IPS-20b (cell line): ENCODE measurements at regions not wholly inside any gene's neighbourhood (a gene's known extent, or its start where the extent isn't known, plus 50 kb on each side); places are given as distances from the start of the nearest gene placed in this dataset.

Source experiments
- H3K27ac ChIP-seq: one replicate; pipeline ENCODE4 v1.5.1; 2013; ENCODE audit warnings: low read length
- H3K27me3 ChIP-seq: 2 replicates; pipeline ENCODE4 v1.6.1; 2013; ENCODE audit warnings: mild to moderate bottlenecking, low read length, inconsistent platforms; ENCODE audit not compliant: insufficient read depth
- H3K36me3 ChIP-seq: 2 replicates; pipeline ENCODE4 v1.6.1; 2013; ENCODE audit warnings: low read depth, mild to moderate bottlenecking, inconsistent platforms, low read length, moderate library complexity; ENCODE audit not compliant: insufficient read depth
- H3K4me1 ChIP-seq: 2 replicates; pipeline ENCODE4 v1.6.1; 2013; ENCODE audit warnings: mild to moderate bottlenecking, control low read depth, inconsistent platforms, low read length, moderate library complexity; ENCODE audit not compliant: insufficient read depth
- H3K4me3 ChIP-seq: 2 replicates; pipeline ENCODE4 v1.5.1; 2013; ENCODE audit warnings: mild to moderate bottlenecking, low read length, inconsistent platforms
- H3K9ac ChIP-seq: 2 replicates; pipeline ENCODE4 v1.6.1; 2013; ENCODE audit warnings: low read depth, mild to moderate bottlenecking, inconsistent platforms, low read length, moderate library complexity
- H3K9me3 ChIP-seq: 2 replicates; pipeline ENCODE4 v1.6.1; 2013; ENCODE audit warnings: mild to moderate bottlenecking, low read depth, low read length, inconsistent platforms; ENCODE audit not compliant: insufficient read depth

DNA sequence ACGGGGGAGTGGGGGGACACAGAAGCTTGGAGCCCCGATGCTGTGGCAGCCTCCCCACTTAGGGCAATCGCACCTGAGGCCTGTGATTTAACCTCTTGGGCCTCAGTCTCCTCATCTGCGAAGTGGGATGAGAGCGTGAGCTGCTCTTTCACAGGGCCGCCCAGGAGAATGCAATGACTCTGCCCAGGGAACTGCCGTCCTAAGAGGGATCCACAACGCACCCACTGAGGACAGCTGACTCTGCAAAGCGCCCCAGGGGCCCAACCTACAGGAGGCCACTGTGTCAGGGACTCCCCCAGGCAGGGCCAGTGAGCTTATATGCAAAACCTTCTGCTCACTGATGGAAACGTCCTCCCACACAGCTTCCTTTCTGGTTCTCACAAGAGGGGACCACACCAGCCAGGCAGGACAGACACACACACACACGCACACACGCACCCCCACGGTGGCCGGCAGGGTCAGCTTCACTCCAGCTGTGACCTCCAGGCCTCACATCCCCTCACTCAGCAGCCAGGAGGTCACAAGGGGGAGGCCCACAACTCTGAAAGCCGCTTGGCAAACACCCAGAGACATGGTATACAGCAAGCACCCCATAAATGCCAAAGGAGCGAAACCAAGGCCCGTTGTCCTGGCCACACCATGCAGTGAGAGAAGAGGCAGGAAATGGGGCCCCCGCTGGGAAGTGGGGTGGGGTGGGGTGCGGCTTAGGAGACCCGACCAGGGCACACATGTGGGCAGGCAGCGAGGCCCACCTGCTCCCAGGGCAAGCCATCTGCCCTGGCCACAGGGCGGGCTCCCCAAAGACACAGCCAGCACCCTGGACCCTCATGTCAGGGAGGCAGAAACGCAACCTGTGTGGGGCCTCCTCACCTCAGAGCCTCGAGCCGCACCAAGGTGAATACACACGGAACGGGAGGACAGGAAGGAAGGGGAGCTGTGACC is 73.3 kb downstream of the NCOR2 start:
- Histone ChIP-seq H3K36me3 (peaks cover 30% of the 10 kb centered on the region), H3K9ac (no peak overlapping the region), H3K4me3 (no peak overlapping the region), H3K4me1 (0 out of 2 replicates have a peak, but pooled peaks cover 2% of the 10 kb centered on the region), H3K27ac (no peak overlapping the region), H3K9me3 (no peaks in the 10 kb centered on the region), H3K27me3 (no peaks in the 10 kb centered on the region)

DNA sequence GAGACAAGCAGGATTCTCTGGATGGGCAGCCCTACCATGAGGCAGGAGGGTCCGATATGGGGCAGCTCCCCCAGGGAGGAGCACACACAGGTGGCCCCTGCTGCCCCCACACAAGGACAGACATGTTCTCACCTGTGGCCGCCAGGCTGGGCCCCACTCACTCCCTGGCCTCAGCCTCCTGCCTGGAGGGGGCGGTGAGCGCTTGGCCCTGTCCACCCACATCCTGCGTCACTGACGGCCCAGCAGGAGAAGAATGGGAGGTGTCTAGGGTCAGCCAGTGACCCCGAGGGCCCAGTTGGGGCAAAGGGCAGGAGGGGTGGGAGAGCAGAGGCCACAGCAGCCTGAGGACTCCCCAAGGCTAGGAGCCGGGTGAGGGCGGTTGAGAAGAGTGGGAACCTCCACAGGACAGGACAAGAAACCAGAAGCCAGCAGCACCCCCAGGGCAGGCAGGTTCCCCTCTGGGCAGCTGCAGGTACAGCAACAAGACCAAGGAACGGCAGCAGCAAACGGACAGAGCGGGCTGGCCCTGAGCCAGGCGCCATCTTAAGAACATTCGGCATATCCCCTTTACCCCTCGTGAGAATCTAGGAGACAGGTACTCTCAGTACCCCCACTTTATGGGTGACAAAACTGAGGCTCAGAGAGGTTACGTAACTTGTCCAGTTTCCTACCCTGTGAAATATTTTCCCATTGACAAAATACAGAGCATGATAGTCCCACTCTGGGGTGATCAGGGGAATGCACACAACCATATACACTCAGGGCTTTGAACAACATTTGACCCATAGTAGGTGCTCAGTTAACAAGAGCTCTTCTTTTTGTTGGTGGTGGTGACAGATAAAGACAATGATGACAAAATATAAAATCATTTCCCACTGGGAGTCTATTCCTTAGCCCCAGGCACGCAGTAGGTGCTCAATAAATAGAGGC is 74.3 kb downstream of the NCOR2 start:
- no peak overlapping the region for H3K27ac ChIP-seq
- H3K9ac ChIP-seq = no peak overlapping the region
- H3K9me3 ChIP-seq = no peaks in the 10 kb centered on the region
- H3K27me3 ChIP-seq = no peaks in the 10 kb centered on the region
- H3K4me1 ChIP-seq = 0 out of 2 replicates have a peak, but pooled peaks cover 2% of the 10 kb centered on the region
- peaks cover 30% of the 10 kb centered on the region for H3K36me3 ChIP-seq
- H3K4me3 ChIP-seq = no peak overlapping the region

DNA sequence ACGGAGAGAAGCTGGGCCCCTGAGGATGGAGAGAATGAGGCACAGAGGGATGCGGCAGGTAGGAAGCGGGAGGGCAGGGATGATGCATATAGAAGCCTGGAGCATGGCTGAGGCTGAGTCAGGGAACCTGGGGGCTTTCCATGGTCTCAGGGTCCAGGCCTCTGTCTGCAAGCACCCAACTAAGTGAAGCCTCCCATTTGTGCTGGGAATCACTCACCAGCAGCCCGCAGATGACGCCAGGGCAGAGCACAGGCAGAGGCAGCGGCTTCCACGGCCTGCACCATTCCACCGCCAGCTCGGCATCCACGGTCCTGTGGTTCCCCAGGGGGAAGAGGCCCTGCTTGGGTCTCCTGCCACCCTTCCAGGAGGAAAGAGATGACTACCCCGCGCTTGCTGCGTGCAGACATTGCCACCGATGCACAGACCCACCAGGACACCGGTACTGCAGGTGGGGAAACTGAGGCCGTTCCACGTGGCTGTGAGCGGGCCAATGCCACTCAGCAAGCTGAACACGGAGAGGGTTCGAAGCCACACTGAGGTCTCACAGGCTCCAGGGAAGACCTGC is 75.5 kb downstream of the NCOR2 start:
- no peaks in the 10 kb centered on the region for H3K27me3 ChIP-seq
- H3K9ac ChIP-seq = no peak overlapping the region
- 0 out of 2 replicates have a peak, but pooled peaks cover 2% of the 10 kb centered on the region for H3K4me1 ChIP-seq
- no peak overlapping the region for H3K27ac ChIP-seq
- H3K9me3 ChIP-seq = no peaks in the 10 kb centered on the region
- peaks cover 30% of the 10 kb centered on the region for H3K36me3 ChIP-seq
- no peak overlapping the region for H3K4me3 ChIP-seq

DNA sequence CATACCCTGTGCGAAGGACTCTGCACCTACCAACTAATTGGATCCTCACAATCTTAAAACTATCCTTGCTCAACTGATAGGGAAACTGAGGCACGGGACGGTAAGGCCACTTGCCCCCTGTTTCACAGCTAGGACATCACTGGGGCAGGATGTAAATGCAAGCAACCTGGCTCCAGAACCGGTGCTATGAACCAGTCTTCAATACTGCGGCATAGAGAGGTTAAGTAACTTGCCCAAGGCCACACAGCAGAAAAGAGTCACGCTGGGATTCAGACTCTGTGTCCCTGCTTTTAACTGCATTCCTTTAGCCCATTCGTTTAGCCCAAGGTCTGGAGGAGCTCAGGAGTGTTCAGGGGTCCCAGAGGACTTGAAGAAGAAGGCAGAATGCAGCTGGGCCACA is 76.1 kb downstream of the NCOR2 start:
- H3K9ac ChIP-seq = no peak overlapping the region
- H3K4me3 ChIP-seq = no peak overlapping the region
- no peak overlapping the region for H3K27ac ChIP-seq
- H3K27me3 ChIP-seq = no peaks in the 10 kb centered on the region
- peaks cover 34% of the 10 kb centered on the region for H3K36me3 ChIP-seq
- 0 out of 2 replicates have a peak, but pooled peaks cover 2% of the 10 kb centered on the region for H3K4me1 ChIP-seq
- H3K9me3 ChIP-seq = no peaks in the 10 kb centered on the region

DNA sequence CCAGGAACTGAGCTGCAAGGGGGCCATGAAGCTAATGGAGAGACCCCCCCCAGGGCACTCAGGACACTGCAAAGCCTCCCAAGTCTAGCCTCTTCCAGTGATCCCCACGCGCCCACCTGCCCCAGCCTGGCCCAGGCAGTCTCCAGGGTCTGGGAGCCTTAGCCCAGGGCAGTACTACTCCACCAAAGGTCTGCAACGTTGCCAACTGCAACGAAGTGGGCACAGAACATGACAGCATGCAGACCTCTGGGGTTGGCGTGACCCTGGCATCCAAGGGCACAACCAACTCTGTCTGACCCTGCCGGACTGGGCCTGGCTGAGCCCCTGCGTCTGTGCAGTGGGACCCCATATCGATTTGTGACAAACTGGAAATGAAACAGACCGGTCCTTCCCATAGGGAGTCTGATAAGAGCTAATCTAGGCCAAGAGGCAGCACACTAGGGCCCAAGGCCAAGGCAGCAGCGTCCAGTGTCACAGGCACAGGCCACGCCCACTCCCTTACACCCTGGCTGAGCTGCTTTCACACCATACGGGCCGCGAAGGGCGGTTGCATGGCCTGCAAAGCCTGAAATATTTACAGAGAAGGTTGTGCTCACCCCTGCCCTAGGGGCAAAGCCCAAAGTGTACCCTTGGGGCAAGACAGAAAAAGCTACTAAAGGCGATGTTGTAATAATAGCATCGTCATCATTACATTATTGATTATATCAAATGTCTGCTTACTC is 76.7 kb downstream of the NCOR2 start:
- Histone ChIP-seq H3K9ac (no peak overlapping the region), H3K27ac (no peak overlapping the region), H3K4me1 (0 out of 2 replicates have a peak, but pooled peaks cover 2% of the 10 kb centered on the region), H3K27me3 (no peaks in the 10 kb centered on the region), H3K4me3 (no peak overlapping the region), H3K36me3 (peaks cover 40% of the 10 kb centered on the region), H3K9me3 (no peaks in the 10 kb centered on the region)

DNA sequence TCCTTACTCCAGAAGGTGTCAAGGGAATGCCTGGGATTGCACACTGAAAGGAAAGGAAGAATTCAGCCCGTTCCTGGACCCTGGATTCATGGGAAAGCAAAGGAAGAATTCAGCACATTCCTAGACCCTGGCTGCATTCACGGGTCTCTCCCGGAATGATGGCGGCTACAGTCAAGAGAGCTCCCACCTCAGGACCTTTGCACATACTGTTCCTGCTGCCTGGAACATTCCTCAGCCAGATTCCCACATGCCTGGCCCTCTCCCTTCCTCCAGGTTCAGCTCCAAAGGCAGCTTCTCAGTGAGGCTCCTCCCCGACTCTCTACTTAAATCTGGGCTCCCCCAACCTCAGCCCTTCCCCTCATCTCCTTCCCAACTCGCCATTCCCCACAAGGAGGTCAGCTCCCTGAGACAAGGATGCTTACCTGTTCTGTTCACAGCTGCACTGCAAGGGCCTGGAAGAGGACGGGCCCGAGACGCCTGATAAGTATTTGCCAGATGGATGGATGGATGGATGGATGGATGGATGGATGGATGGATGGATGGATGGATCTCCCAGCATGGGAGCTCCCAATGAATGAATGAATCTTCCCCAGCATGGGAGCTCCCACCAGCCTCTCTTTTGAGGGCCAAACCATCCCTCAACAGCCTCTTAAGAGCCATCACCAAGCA is 77.4 kb downstream of the NCOR2 start:
- peaks cover 46% of the 10 kb centered on the region for H3K36me3 ChIP-seq
- no peaks in the 10 kb centered on the region for H3K27me3 ChIP-seq
- H3K9me3 ChIP-seq = no peaks in the 10 kb centered on the region
- H3K4me1 ChIP-seq = 0 out of 2 replicates have a peak, but pooled peaks cover 2% of the 10 kb centered on the region
- no peak overlapping the region for H3K9ac ChIP-seq
- H3K4me3 ChIP-seq = no peak overlapping the region
- H3K27ac ChIP-seq = no peak overlapping the region

DNA sequence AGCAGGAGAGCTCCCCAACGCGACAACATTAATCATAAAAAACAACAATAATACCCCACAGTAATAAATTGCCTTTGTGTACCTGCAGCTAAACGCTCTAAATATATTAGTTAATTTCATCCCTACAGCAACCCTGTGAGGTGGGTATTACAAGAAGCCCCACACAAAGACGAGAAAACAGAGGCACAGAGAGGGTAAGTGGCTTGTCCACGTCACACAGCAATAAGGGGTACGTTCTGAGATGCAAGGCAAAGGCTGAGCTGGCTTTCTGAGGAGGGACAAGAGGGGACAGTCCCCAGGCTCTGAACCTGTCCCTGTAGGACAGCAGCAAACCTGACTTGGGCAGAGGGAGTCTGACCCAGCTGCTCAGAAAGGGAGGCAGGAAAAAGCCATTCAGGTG is 78.2 kb downstream of the NCOR2 start:
- Histone ChIP-seq H3K27ac (no peak overlapping the region), H3K9me3 (no peaks in the 10 kb centered on the region), H3K27me3 (no peaks in the 10 kb centered on the region), H3K4me1 (0 out of 2 replicates have a peak, but pooled peaks cover 2% of the 10 kb centered on the region), H3K36me3 (peaks cover 46% of the 10 kb centered on the region), H3K4me3 (no peak overlapping the region), H3K9ac (no peak overlapping the region)

DNA sequence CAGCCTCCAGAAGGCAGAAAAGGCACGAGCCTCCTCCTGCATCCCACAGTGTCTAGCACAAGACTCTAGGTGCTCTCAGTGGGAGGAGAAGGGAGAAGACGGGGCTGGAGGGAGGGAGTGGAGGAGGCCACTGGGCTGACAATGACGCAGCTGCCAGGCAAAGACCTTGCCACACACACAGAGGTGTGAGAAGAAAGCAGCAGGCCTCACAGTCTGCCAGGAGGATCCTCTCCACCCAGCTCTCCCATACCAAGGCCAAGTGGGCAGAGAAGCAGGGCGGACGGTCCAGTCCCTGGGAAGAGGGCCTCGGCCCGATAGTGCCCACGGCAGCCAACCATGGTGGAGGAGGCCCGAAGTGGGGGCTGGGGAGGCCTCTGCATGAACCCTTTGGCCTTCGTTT is 78.9 kb downstream of the NCOR2 start:
- peaks cover 46% of the 10 kb centered on the region for H3K36me3 ChIP-seq
- H3K4me3 ChIP-seq = no peak overlapping the region
- no peaks in the 10 kb centered on the region for H3K27me3 ChIP-seq
- H3K9ac ChIP-seq = no peak overlapping the region
- H3K4me1 ChIP-seq = 0 out of 2 replicates have a peak, but pooled peaks cover 2% of the 10 kb centered on the region
- H3K9me3 ChIP-seq = no peaks in the 10 kb centered on the region
- no peak overlapping the region for H3K27ac ChIP-seq

DNA sequence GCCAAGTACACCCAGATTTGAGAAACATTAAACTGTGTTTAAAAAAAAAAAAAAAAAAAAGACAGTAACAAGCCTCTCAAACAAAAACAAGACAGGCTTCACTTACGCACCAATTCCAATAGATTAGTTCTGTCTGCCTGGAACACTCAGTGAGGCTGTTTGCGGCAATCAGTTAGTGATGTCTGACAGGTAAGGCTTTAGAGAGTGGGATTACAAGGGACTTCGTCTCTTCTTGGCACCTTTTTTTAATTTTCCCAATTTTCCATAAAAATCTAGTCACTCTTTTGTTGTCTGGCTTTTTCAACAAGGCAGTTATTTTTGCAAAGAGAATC is 79.6 kb downstream of the NCOR2 start:
- Histone ChIP-seq H3K4me3 (no peak overlapping the region), H3K36me3 (peaks cover 51% of the 10 kb centered on the region), H3K27ac (no peak overlapping the region), H3K9me3 (no peaks in the 10 kb centered on the region), H3K9ac (no peak overlapping the region), H3K4me1 (no peaks in the 10 kb centered on the region), H3K27me3 (no peaks in the 10 kb centered on the region)

DNA sequence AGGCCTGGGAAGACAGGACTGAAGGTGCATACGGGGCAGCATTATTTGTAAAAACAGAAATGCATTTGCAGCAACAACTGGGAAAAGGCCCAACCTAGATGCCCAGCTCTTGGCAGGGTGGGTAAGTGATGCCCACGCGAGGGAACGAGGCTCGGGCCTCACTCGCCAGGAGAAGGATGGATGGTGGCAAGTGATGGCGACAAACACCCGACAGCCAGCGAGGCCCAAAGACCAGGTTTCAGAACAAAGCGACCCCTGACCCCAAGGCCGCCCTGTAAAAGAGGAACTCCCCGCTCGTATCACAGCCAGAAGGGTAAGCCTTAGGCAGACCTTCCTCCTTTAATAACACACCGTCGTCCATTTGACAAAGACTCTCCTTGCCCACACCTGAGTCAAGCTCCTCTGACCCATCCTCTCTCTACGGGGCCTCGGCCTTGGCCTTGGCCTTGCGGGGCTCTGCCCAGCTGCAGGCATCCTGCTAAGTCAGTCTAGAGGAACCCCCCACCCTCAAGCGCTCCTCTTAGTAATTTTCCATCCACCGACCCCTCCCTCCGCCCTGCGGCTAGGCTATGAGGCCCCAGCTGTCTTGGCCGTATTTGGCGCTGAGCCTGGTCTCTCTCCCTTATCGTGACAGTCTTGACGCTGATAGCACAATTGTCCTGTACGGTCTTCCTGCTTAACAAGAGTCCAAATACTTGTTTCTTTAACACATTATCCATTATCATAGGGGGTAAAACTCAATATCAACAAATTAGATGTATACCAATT is 80.2 kb downstream of the NCOR2 start:
- H3K9ac ChIP-seq = no peak overlapping the region
- H3K4me3 ChIP-seq = no peak overlapping the region
- H3K4me1 ChIP-seq = no peaks in the 10 kb centered on the region
- H3K9me3 ChIP-seq = no peaks in the 10 kb centered on the region
- H3K36me3 ChIP-seq = peaks cover 56% of the 10 kb centered on the region
- no peaks in the 10 kb centered on the region for H3K27me3 ChIP-seq
- H3K27ac ChIP-seq = no peak overlapping the region
